Ishikawa (cell line): ENCODE measurements at regions not wholly inside any gene's neighbourhood (a gene's known extent, or its start where the extent isn't known, plus 50 kb on each side); places are given as distances from the start of the nearest gene placed in this dataset.

Source experiments
- CEBPB ChIP-seq: IDR thresholded peaks from 2 replicates; pipeline ENCODE4 v1.6.1; 2012
- CREB1 ChIP-seq: IDR thresholded peaks from 2 replicates; pipeline ENCODE4 v1.6.1; 2012; ENCODE audit warnings: low read depth
- EGR1 ChIP-seq: IDR thresholded peaks from 2 replicates; pipeline ENCODE4 v1.6.1; 2012
- EP300 ChIP-seq: IDR thresholded peaks from 2 replicates; pipeline ENCODE4 v1.6.1; 2012; ENCODE audit warnings: borderline replicate concordance
- FOXM1 ChIP-seq: IDR thresholded peaks from 2 replicates; pipeline ENCODE4 v1.6.1; 2012; ENCODE audit warnings: low read depth, borderline replicate concordance
- NFIC ChIP-seq: IDR thresholded peaks from 2 replicates; pipeline ENCODE4 v1.6.1; 2012
- RAD21 ChIP-seq: IDR thresholded peaks from 2 replicates; pipeline ENCODE4 v1.6.1; 2012; ENCODE audit warnings: low read depth
- TAF1 ChIP-seq: IDR thresholded peaks from 2 replicates; pipeline ENCODE4 v1.6.1; 2012; ENCODE audit warnings: low read depth, mild to moderate bottlenecking
- TCF12 ChIP-seq: IDR thresholded peaks from 2 replicates; pipeline ENCODE4 v1.6.1; 2012; ENCODE audit warnings: low read depth
- TEAD4 ChIP-seq: IDR thresholded peaks from 2 replicates; pipeline ENCODE4 v1.6.1; 2012
- YY1 ChIP-seq: IDR thresholded peaks from 2 replicates; pipeline ENCODE4 v1.6.1; 2012; ENCODE audit warnings: low read depth
- ZBTB7A ChIP-seq: IDR thresholded peaks from 2 replicates; pipeline ENCODE4 v1.6.1; 2012; ENCODE audit warnings: low read depth
- TF ChIP-seq, protein P1 (sequence below): IDR thresholded peaks from 2 replicates; pipeline ENCODE4 v1.6.1; 2012
- TF ChIP-seq, protein P2 (sequence below): IDR thresholded peaks from 2 replicates; pipeline ENCODE4 v1.6.1; 2012
- TF ChIP-seq, protein P3 (sequence below): IDR thresholded peaks from 2 replicates; pipeline ENCODE4 v1.6.1; 2012; ENCODE audit warnings: low read depth, mild to moderate bottlenecking

DNA sequence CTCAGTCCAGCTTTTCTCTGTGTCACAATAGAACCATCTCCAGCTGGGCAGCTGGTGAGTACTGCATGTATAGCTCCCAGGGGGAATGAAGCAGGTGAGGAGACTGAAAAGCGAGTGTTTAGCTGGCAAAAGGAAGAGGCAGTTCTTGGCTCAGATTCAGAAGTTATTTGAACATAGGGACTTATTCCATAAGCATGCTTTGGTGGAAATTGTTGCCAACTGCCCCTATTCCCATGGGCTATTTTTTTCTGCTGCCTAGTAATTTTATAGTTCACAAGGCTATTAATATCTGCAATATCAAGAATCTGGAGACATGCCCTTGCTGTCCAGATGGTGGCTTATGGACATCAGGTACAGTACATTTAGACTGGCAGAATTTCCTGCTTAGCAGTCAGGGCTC lies 1112.7 kb downstream of the LRFN5 start:
- TF ChIP-seq EGR1 (no peak), TAF1 (no peak), CEBPB (no peak), FOXM1 (no peak), YY1 (no peak), NFIC (no peak), TCF12 (no peak), TEAD4 (no peak), CREB1 (no peak), ZBTB7A (no peak), EP300 (no peak), RAD21 (no peak)
- TF ChIP-seq, protein P1, sequence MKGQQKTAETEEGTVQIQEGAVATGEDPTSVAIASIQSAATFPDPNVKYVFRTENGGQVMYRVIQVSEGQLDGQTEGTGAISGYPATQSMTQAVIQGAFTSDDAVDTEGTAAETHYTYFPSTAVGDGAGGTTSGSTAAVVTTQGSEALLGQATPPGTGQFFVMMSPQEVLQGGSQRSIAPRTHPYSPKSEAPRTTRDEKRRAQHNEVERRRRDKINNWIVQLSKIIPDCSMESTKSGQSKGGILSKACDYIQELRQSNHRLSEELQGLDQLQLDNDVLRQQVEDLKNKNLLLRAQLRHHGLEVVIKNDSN = no peak
- TF ChIP-seq, protein P2, sequence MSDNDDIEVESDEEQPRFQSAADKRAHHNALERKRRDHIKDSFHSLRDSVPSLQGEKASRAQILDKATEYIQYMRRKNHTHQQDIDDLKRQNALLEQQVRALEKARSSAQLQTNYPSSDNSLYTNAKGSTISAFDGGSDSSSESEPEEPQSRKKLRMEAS = no peak
- TF ChIP-seq, protein P3, sequence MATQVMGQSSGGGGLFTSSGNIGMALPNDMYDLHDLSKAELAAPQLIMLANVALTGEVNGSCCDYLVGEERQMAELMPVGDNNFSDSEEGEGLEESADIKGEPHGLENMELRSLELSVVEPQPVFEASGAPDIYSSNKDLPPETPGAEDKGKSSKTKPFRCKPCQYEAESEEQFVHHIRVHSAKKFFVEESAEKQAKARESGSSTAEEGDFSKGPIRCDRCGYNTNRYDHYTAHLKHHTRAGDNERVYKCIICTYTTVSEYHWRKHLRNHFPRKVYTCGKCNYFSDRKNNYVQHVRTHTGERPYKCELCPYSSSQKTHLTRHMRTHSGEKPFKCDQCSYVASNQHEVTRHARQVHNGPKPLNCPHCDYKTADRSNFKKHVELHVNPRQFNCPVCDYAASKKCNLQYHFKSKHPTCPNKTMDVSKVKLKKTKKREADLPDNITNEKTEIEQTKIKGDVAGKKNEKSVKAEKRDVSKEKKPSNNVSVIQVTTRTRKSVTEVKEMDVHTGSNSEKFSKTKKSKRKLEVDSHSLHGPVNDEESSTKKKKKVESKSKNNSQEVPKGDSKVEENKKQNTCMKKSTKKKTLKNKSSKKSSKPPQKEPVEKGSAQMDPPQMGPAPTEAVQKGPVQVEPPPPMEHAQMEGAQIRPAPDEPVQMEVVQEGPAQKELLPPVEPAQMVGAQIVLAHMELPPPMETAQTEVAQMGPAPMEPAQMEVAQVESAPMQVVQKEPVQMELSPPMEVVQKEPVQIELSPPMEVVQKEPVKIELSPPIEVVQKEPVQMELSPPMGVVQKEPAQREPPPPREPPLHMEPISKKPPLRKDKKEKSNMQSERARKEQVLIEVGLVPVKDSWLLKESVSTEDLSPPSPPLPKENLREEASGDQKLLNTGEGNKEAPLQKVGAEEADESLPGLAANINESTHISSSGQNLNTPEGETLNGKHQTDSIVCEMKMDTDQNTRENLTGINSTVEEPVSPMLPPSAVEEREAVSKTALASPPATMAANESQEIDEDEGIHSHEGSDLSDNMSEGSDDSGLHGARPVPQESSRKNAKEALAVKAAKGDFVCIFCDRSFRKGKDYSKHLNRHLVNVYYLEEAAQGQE = no peak

DNA sequence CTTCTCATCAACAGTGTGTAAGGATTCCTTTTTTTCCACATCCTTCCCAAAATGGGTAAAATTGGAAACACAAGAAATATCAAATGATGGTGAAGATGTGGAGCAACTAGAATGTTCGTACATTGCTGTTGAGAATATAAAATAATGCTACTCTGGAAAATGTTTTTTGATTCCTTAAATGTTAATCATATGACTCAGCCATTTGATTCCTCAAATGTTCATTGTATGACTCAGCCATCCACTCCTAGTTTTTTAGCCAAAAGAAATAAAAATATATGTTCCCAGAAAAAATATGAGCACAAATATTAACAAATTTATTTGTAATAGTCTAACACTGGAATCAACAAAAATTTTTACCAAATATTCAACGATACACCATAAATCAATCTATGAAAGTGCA lies 1108.6 kb downstream of the LRFN5 start:
- TF ChIP-seq TAF1 (no peak), ZBTB7A (no peak), NFIC (no peak), CREB1 (no peak), CEBPB (no peak), EGR1 (no peak), RAD21 (no peak), TCF12 (no peak), YY1 (no peak), FOXM1 (no peak), TEAD4 (no peak), EP300 (no peak)
- TF ChIP-seq, protein P3 = no peak
- TF ChIP-seq, protein P1 = no peak
- TF ChIP-seq, protein P2 = no peak

DNA sequence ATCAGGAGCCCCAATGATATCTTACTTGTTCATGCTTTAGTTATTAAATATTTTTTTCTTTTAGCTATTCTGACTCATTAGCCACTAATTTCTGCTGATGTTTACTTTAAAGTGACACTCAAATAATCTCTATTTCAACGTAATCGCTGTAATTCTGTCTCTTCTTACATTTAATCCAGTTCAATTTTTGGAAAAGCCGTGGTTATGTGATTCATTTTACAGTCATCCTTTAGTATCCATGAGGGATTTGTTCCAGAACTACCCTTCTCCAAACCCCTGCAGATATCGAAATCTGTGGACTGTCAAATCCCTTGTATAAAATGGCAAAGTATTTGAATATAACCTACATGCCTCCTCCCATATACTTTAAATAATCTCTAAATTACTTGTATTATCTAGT lies 1103.4 kb downstream of the LRFN5 start:
- TF ChIP-seq, protein P2 = no peak
- no peak for TF ChIP-seq CREB1
- no peak for TF ChIP-seq FOXM1
- no peak for TF ChIP-seq YY1
- TF ChIP-seq, protein P1 = no peak
- no peak for TF ChIP-seq EP300

DNA sequence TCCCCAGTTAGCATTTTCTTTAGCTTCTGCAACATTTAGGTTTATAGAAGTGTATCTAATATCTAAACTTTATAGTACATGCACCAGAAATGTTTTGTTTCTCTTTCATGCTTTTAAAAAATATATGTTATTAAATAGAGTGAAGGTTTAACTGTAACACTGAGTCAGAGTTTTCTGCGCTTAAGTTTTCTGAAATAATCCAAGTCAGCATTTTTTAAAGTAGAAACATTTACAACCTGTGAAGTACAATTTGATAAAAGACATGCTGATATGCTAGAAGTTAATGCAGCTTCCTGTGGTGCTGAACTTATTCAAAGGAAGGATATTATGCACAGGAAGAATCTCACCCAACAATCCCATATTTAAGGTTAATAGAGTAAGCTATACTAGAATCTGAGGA lies 1096.8 kb downstream of the LRFN5 start:
- TF ChIP-seq TEAD4 (no peak), TCF12 (no peak), CREB1 (no peak), ZBTB7A (no peak), EGR1 (no peak), FOXM1 (no peak), EP300 (no peak), TAF1 (no peak), CEBPB (no peak), YY1 (no peak), RAD21 (no peak), NFIC (no peak)
- TF ChIP-seq, protein P2 = no peak
- TF ChIP-seq, protein P3 = no peak
- TF ChIP-seq, protein P1 = no peak
